Smooth muscle cell (in vitro differentiated cells): ENCODE measurements at regions not wholly inside any gene's neighbourhood (a gene's known extent, or its start where the extent isn't known, plus 50 kb on each side); places are given as distances from the start of the nearest gene placed in this dataset.

Experiments
- DNase-seq: peaks from one replicate; lab custom pipeline; 2025; ENCODE audit not compliant: unreplicated experiment; lab: John Stamatoyannopoulos, UW
- H2AFZ ChIP-seq: fragments of 200-600 bp; sonication (generic); 2 replicates; pipeline ENCODE4 v1.6.0; 2016; ENCODE audit warnings: antibody characterized with exemption, low read depth, mild to moderate bottlenecking
- H3F3A ChIP-seq: fragments of 200-600 bp; sonication (generic); 2 replicates; pipeline ENCODE4 v1.6.0; 2017; ENCODE audit warnings: antibody characterized with exemption, low read depth
- H3K27ac ChIP-seq: fragments of 200-600 bp; sonication (generic); 2 replicates; pipeline ENCODE4 v1.5.1; 2016; ENCODE audit warnings: low read depth, mild to moderate bottlenecking
- H3K27me3 ChIP-seq: fragments of 200-600 bp; sonication (generic); 2 replicates; pipeline ENCODE4 v1.6.1; 2016; ENCODE audit warnings: low read depth, mild to moderate bottlenecking
- H3K36me3 ChIP-seq: fragments of 200-600 bp; sonication (generic); 2 replicates; pipeline ENCODE4 v1.5.1; 2016; ENCODE audit warnings: low read depth
- H3K4me1 ChIP-seq: fragments of 200-600 bp; sonication (generic); 2 replicates; pipeline ENCODE4 v1.5.1; 2016; ENCODE audit warnings: low read depth
- H3K4me2 ChIP-seq: fragments of 200-600 bp; sonication (generic); 2 replicates; pipeline ENCODE4 v1.6.0; 2016; ENCODE audit warnings: mild to moderate bottlenecking
- H3K4me3 ChIP-seq: fragments of 200-600 bp; sonication (generic); 2 replicates; pipeline ENCODE4 v1.5.1; 2016; ENCODE audit warnings: mild to moderate bottlenecking
- H3K79me2 ChIP-seq: fragments of 200-600 bp; sonication (generic); 2 replicates; pipeline ENCODE4 v1.6.0; 2016; ENCODE audit warnings: low read depth, mild to moderate bottlenecking
- H3K9ac ChIP-seq: fragments of 200-600 bp; sonication (generic); 2 replicates; pipeline ENCODE4 v1.6.0; 2016; ENCODE audit warnings: low read depth
- H3K9me3 ChIP-seq: fragments of 200-600 bp; sonication (generic); replicated peaks from 2 replicates; pipeline ENCODE4 v1.5.1; 2016; ENCODE audit warnings: low read depth
- H4K20me1 ChIP-seq: fragments of 200-600 bp; sonication (generic); 2 replicates; pipeline ENCODE4 v1.6.0; 2016; ENCODE audit warnings: low read depth
- WGBS: methylation state at CpG from one replicate; pipeline ENCODE4 v1.1.7; 2016; ENCODE audit warnings: low lambda C conversion rate; 5-methylcytosine and 5-hydroxymethylcytosine counted together
- TF ChIP-seq, protein P1 (sequence below): fragments of 200-600 bp; sonication (generic); IDR thresholded peaks from 2 replicates; pipeline ENCODE4 v1.5.1; 2017; ENCODE audit warnings: borderline replicate concordance, mild to moderate bottlenecking, antibody characterized with exemption; ENCODE audit not compliant: insufficient read depth, poor library complexity, severe bottlenecking

- Histone ChIP-seq H4K20me1 (no peaks in the 10 kb centered on the region), H3K4me2 (no peak overlapping the region), H2AFZ (no peak overlapping the region), H3K4me3 (no peak overlapping the region), H3K27me3 (no peaks in the 10 kb centered on the region), H3K9ac (no peak overlapping the region), H3F3A (no peaks in the 10 kb centered on the region), H3K79me2 (no peaks in the 10 kb centered on the region), H3K4me1 (no peaks in the 10 kb centered on the region), H3K36me3 (no peaks in the 10 kb centered on the region), H3K9me3 (no peaks in the 10 kb centered on the region), H3K27ac (no peak overlapping the region)
- TF ChIP-seq, protein P1, sequence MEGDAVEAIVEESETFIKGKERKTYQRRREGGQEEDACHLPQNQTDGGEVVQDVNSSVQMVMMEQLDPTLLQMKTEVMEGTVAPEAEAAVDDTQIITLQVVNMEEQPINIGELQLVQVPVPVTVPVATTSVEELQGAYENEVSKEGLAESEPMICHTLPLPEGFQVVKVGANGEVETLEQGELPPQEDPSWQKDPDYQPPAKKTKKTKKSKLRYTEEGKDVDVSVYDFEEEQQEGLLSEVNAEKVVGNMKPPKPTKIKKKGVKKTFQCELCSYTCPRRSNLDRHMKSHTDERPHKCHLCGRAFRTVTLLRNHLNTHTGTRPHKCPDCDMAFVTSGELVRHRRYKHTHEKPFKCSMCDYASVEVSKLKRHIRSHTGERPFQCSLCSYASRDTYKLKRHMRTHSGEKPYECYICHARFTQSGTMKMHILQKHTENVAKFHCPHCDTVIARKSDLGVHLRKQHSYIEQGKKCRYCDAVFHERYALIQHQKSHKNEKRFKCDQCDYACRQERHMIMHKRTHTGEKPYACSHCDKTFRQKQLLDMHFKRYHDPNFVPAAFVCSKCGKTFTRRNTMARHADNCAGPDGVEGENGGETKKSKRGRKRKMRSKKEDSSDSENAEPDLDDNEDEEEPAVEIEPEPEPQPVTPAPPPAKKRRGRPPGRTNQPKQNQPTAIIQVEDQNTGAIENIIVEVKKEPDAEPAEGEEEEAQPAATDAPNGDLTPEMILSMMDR, result no peak
- WGBS, result 94% methylated on average over 7 of the region's 7 CpGs
- DNase-seq, result no peak
Observed at GRCh38 chr14:99342906-99343305, 70.9 kb upstream of the BCL11B start.

DNA sequence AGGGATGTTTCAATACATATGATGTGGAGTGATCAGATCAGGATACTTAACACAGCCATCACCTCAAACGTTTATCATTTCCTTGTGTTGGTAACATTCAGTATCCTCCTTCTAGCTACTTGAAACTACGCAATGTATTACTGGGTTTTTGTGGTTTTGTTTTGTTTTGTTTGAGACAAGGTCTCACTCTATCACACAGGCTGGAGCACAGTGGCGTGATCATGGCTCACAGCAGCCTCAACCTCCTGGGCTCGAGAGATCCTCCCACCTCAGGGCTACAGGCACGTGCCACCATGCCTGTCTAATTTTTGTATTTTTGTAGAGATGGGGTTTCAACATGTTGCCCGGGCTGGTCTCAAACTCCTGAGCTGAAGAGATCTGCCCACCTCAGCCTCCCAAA, 70.2 kb upstream of the BCL11B start:
- no peak for DNase-seq
- Histone ChIP-seq H3K27ac (no peak overlapping the region), H3K27me3 (peaks cover 4% of the 10 kb centered on the region), H3K9ac (no peak overlapping the region), H3K4me1 (no peaks in the 10 kb centered on the region), H3K4me3 (no peak overlapping the region), H3F3A (no peaks in the 10 kb centered on the region), H3K79me2 (no peaks in the 10 kb centered on the region), H3K9me3 (no peaks in the 10 kb centered on the region), H3K36me3 (no peaks in the 10 kb centered on the region), H4K20me1 (no peaks in the 10 kb centered on the region), H3K4me2 (no peak overlapping the region), H2AFZ (no peak overlapping the region)
- TF ChIP-seq, protein P1, result no peak
- WGBS, result 81% methylated on average over 6 of the region's 6 CpGs

GRCh38 chr14:99339551-99339950, 67.6 kb upstream of the BCL11B start:
- no peaks in the 10 kb centered on the region for H4K20me1 ChIP-seq
- H3K36me3 ChIP-seq, result no peaks in the 10 kb centered on the region
- no peaks in the 10 kb centered on the region for H3K79me2 ChIP-seq
- H3K9ac ChIP-seq, result no peak overlapping the region
- H2AFZ ChIP-seq, result no peak overlapping the region
- DNase-seq, result no peak
- TF ChIP-seq, protein P1, result no peak
- H3K4me2 ChIP-seq, result no peak overlapping the region
- H3K4me1 ChIP-seq, result no peaks in the 10 kb centered on the region
- 84% methylated on average over 2 of the region's 2 CpGs for WGBS
- peaks cover 4% of the 10 kb centered on the region for H3K27me3 ChIP-seq
- H3K27ac ChIP-seq, result no peak overlapping the region
- H3F3A ChIP-seq, result no peaks in the 10 kb centered on the region
- H3K4me3 ChIP-seq, result no peak overlapping the region
- no peaks in the 10 kb centered on the region for H3K9me3 ChIP-seq

DNA sequence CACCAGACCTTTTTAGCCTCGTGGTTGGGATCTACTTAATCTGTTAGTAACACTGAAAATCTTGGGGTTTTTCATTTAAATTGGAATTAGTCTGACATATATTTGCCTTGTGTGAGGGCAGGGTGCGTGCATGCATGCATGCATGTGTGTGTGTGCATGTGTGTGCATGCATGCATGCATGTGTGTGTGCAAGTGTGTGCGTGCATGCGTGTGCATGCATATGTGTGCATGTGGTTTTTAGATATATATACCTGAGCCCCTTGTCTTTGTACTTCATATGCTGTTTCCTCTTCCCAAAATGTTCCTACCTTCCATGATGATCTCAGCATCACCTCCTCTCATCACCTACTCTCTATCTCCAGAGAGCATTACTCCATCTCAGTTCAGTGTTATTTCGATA, 66.3 kb upstream of the BCL11B start:
- Histone ChIP-seq H3K4me1 (no peaks in the 10 kb centered on the region), H3K9ac (no peak overlapping the region), H2AFZ (no peak overlapping the region), H3K27me3 (peaks cover 4% of the 10 kb centered on the region), H3K36me3 (no peaks in the 10 kb centered on the region), H3F3A (no peaks in the 10 kb centered on the region), H3K27ac (no peak overlapping the region), H4K20me1 (no peaks in the 10 kb centered on the region), H3K4me3 (no peak overlapping the region), H3K79me2 (no peaks in the 10 kb centered on the region), H3K4me2 (no peak overlapping the region), H3K9me3 (no peaks in the 10 kb centered on the region)
- DNase-seq, result no peak
- WGBS, result 86% methylated on average over 5 of the region's 5 CpGs
- TF ChIP-seq, protein P1, result no peak
